SK-N-MC (cell line): ENCODE measurements at regions not wholly inside any gene's neighbourhood (a gene's known extent, or its start where the extent isn't known, plus 50 kb on each side); places are given as distances from the start of the nearest gene placed in this dataset.

ENCODE experiments used
- DNase-seq: peaks from one replicate; pipeline ENCODE4 v3.0.0-alpha.2; 2011; ENCODE audit warnings: low read depth, low spot score
- H3K27ac ChIP-seq: fragments of 200-600 bp; sonication (generic); 2 replicates; pipeline ENCODE4 v1.5.1; 2016; ENCODE audit warnings: mixed run types
- H3K36me3 ChIP-seq: fragments of 200-600 bp; sonication (generic); 2 replicates; pipeline ENCODE4 v1.6.1; 2017; ENCODE audit warnings: antibody characterized with exemption, low read length, mixed read lengths; ENCODE audit not compliant: insufficient read depth
- H3K4me3 ChIP-seq: fragments of 200-600 bp; sonication (generic); 2 replicates; pipeline ENCODE4 v1.5.1; 2016
- H3K9ac ChIP-seq: fragments of 200-600 bp; sonication (generic); 2 replicates; pipeline ENCODE4 v1.8.0; 2017; ENCODE audit warnings: mixed run types, mixed read lengths; ENCODE audit not compliant: insufficient read length
- H3K9me3 ChIP-seq: fragments of 200-600 bp; sonication (generic); 2 replicates; pipeline ENCODE4 v1.6.1; 2017; ENCODE audit warnings: low read depth, mild to moderate bottlenecking, antibody characterized with exemption, low read length, moderate library complexity, mixed read lengths
- EZH2 ChIP-seq: fragments of 200-600 bp; sonication (generic); IDR thresholded peaks from one replicate; pipeline ENCODE4 v1.6.1; 2017; ENCODE audit warnings: antibody characterized with exemption
- FOXP2 ChIP-seq: optimal IDR thresholded peaks from 2 replicates; pipeline ENCODE3; 2011; ENCODE audit warnings: mild to moderate bottlenecking, moderate library complexity; ENCODE audit not compliant: insufficient read depth; ENCODE audit errors: extremely low read length, control extremely low read depth
- POLR2AphosphoS5 ChIP-seq: IDR thresholded peaks from 2 replicates; pipeline ENCODE4 v1.6.1; 2012; ENCODE audit warnings: mild to moderate bottlenecking, low read depth, low read length, borderline replicate concordance

DNA sequence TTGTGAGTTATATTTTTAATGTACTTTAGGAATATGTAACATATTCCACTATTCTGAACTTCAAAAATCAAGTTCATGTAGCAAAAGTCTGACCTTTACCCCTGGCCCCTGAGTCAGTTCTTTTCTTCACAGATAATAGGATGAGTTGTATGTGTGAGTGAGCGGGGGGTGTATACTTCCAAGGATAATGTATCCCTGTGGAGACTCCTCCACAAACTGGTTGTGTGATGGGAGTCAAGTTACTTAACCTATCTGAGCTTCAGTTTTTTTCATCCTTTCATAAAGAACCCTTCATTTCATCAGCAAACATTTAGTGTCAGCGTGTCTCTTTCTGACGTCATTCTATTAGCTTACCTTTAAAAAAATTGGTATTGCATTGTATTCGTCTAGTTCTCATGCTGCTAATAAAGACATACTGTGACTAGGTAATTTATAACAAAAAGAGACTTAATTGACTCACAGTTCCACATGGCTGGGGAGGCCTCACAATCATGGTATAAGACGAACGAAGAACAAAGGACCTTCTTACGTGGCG is 288.1 kb upstream of the GPC6 start:
- H3K9ac ChIP-seq, result no peak overlapping the region
- H3K9me3 ChIP-seq, result no peaks in the 10 kb centered on the region
- TF ChIP-seq POLR2AphosphoS5 (no peak), FOXP2 (no peak), EZH2 (no peak)
- DNase-seq, result no peak
- no peaks in the 10 kb centered on the region for H3K36me3 ChIP-seq
- H3K27ac ChIP-seq, result no peak overlapping the region
- no peak overlapping the region for H3K4me3 ChIP-seq

DNA sequence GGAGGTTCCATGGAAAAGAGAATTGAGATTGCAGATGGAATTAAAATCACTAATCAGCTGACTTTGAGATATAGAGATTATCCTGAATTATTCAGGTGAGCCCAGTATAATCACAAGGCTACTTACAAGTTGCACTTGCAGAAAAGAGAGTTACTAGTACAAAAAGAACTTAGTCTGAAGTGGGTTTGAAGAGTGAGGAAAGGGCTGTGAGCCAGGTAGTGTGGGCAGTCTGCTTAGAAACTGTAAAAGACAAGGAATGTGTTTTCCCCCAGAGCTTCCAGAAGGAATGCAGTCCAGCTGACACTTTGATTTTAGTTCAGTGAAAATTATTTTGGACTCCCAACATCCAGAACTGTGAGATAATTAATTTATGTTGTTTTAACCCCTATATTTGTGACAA is 285.4 kb upstream of the GPC6 start:
- H3K9me3 ChIP-seq, result no peaks in the 10 kb centered on the region
- no peak for TF ChIP-seq POLR2AphosphoS5
- no peak for TF ChIP-seq EZH2
- TF ChIP-seq FOXP2, result no peak
- no peak overlapping the region for H3K9ac ChIP-seq
- no peaks in the 10 kb centered on the region for H3K36me3 ChIP-seq
- no peak overlapping the region for H3K27ac ChIP-seq
- H3K4me3 ChIP-seq, result no peak overlapping the region
- DNase-seq, result no peak

DNA sequence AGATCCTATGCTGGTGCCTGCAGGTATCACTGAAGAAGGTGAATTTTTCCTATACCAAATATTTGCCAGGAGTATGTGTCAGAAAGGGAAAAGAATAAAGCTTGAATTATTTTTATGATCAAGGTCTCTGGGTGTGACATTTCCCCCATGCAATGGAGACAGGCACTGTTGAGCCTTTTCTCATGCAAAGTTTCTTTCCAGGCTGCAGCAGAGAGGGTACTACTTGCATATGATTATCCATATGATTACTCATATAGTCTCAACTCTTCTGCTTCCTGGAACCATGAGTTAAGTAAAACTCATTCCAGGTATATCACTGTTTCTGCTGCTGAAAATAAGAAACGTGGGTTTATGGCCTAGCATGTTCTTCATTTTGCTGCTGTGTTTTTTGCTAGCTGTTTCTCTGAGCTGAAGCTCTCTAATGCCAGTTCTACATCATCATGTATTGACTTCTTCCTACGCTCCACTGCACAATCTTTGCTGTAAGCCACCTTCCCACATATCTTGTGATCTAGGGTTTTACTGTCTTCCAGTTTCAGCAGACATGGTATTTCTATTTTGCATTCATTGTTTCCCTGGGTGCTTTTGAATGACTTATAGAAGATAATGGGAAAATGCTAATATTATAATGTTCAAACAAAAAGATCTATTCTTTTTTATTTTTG is 278.7 kb upstream of the GPC6 start:
- Histone ChIP-seq H3K4me3 (no peak overlapping the region), H3K36me3 (no peaks in the 10 kb centered on the region), H3K9me3 (no peaks in the 10 kb centered on the region), H3K27ac (no peak overlapping the region), H3K9ac (no peak overlapping the region)
- TF ChIP-seq FOXP2 (no peak), EZH2 (no peak), POLR2AphosphoS5 (no peak)
- no peak for DNase-seq

DNA sequence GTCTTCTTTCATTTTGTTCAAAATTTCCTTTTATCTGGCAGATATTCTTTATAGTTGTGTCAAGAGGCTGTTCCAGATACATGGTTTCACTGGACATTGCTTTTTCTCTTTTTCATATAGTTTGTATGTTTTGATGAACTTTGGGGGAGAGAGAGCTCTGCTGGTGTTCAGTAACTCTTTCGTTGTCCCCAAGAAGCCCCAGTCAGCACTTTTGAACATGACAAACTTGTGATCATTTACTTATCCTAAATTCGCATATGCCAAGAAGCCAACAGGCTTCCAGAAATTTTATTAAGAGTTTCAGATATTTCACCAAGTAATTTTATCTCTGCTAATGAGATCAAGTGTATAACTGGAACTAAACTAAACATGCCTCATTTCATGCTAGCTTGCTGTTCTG is 275.8 kb upstream of the GPC6 start:
- no peak overlapping the region for H3K9ac ChIP-seq
- no peak for TF ChIP-seq EZH2
- TF ChIP-seq FOXP2, result no peak
- no peak for TF ChIP-seq POLR2AphosphoS5

DNA sequence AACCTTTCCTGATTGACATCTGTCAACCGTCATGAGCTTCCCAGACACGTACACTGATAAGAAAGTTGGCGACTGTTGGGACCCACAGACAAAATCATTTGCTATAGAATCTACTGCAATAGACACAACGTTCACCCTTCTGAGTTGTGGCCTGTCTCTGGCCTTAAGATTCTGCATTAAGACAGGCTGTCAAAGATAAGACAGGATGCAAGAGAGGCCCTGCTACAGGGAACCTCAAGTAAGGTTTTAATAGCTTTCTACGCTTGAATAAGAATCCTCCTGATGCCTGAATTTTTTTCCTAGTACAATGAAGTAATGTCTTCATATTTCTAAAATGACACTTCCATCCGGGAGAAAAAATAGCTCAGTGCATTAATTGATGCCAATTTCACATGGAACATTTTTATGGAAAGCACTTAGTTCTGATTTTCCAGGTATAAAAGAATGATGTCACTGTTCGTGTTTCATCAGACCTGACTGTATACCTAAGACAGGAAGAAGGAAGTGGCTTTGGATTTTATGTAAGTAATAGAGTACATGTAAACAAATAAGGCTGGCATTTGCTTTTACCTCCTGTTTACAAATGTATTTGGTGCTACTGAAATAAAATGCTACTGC is 275.2 kb upstream of the GPC6 start:
- H3K9ac ChIP-seq, result no peak overlapping the region
- no peak overlapping the region for H3K27ac ChIP-seq
- no peaks in the 10 kb centered on the region for H3K9me3 ChIP-seq
- DNase-seq, result no peak
- TF ChIP-seq EZH2, result no peak
- no peak for TF ChIP-seq POLR2AphosphoS5
- no peak for TF ChIP-seq FOXP2
- no peak overlapping the region for H3K4me3 ChIP-seq
- no peaks in the 10 kb centered on the region for H3K36me3 ChIP-seq

More for the DNA sequence above, 275.8 kb upstream of the GPC6 start:
- H3K4me3 ChIP-seq, result no peak overlapping the region
- H3K36me3 ChIP-seq, result no peaks in the 10 kb centered on the region
- no peak overlapping the region for H3K27ac ChIP-seq
- no peak for DNase-seq
- no peaks in the 10 kb centered on the region for H3K9me3 ChIP-seq

DNA sequence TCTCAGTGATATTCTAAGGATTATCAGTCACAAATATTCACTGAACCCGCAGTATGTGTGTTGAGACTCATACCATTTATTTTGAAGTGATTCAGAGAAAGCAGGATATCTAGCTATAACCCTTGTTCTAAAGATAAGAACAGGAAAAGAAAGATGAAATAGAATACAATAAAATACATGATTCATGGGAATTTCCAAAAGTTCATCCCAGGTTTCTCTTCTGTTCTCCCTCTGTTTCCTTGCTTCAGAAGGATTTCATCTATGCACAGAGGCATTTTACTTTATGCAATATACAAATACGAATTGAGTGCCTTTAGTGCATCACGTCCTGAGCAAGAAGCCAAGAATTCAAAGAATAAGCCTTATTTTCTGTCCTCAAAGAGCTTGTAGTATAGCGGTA is 274.4 kb upstream of the GPC6 start:
- no peaks in the 10 kb centered on the region for H3K36me3 ChIP-seq
- DNase-seq, result no peak
- H3K27ac ChIP-seq, result no peak overlapping the region
- TF ChIP-seq EZH2, result no peak
- TF ChIP-seq POLR2AphosphoS5, result no peak
- no peak overlapping the region for H3K9ac ChIP-seq
- H3K9me3 ChIP-seq, result no peaks in the 10 kb centered on the region
- H3K4me3 ChIP-seq, result no peak overlapping the region

DNA sequence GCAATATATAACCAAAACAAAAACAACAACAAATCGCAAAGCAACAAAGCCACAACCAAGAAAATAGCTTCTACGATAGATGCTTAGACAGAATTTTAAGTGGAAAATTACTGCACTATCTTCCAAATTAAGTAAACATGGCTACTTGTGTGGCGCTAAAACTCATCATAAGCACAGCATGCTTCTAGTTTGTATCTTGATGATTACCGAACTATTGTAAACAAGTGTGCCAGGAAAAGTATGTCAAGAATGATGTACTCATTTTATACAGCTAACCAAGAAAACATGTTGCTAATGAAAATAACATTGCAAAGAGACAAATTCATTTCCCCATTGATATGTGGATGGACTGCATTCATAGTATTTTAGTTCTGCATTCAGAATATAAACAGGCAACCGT is 271.9 kb upstream of the GPC6 start:
- H3K9me3 ChIP-seq, result no peaks in the 10 kb centered on the region
- no peak for TF ChIP-seq POLR2AphosphoS5
- TF ChIP-seq EZH2, result no peak
- TF ChIP-seq FOXP2, result no peak
- no peak overlapping the region for H3K4me3 ChIP-seq
- no peak overlapping the region for H3K27ac ChIP-seq
- no peak for DNase-seq
- no peaks in the 10 kb centered on the region for H3K36me3 ChIP-seq
- no peak overlapping the region for H3K9ac ChIP-seq

DNA sequence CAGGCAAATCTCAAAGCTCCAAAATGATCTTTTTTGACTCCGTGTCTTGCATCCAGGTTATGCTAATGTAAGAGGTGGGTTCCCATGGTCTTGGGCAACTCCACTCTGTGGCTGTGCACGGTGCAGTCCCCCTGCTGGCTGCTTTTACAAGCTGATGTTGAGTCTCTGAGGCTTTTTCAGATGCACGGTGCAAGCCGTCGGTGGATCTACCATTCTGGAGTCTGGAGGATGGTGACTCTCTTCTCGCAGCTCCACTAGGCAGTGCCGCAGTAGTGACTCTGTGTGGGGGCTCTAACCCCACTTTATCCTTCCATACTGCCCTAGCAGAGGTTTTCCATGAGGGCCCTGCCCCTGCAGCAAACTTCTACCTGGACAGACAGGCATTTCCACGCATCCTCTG is 266.8 kb upstream of the GPC6 start:
- Histone ChIP-seq H3K9ac (no peak overlapping the region), H3K27ac (no peak overlapping the region), H3K4me3 (no peak overlapping the region), H3K9me3 (no peaks in the 10 kb centered on the region), H3K36me3 (no peaks in the 10 kb centered on the region)
- no peak for DNase-seq
- no peak for TF ChIP-seq POLR2AphosphoS5
- no peak for TF ChIP-seq FOXP2
- no peak for TF ChIP-seq EZH2

DNA sequence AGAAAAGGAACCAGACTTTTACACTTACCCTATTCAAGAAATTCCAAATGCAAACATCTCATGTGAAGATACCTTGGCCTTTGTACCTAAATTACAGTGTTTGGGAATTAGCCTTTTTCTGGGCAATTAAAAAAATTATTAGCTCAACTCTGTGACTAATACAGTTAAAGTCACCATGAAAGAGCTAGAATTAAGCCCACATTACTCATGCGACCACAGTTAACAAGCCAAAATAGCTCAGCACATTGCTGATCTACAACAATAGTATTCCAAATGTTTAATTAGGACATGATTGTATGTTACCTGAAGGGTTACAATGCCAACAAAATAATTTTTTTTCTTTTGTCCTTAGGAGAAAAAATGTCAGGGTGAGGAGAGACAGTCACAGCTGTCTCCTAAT is 263.6 kb upstream of the GPC6 start:
- no peak for TF ChIP-seq EZH2
- no peak for TF ChIP-seq POLR2AphosphoS5
- no peak for TF ChIP-seq FOXP2
- Histone ChIP-seq H3K27ac (no peak overlapping the region), H3K4me3 (no peak overlapping the region), H3K9me3 (no peaks in the 10 kb centered on the region), H3K9ac (no peak overlapping the region), H3K36me3 (no peaks in the 10 kb centered on the region)
- DNase-seq, result no peak
